Thyroid gland (tissue), 4 donors: ENCODE measurements at regions not wholly inside any gene's neighbourhood (a gene's known extent, or its start where the extent isn't known, plus 50 kb on each side); places are given as distances from the start of the nearest gene placed in this dataset.

ENCODE experiments used
- CTCF ChIP-seq, 6 experiments: fragments of 200-600 bp in 3 of 6; fragments of 450-650 bp in 3 of 6; sonication (generic) in 3 of 6; IDR thresholded peaks; one replicate each; pipeline ENCODE4 v1.5.1; 2016 to 2019; ENCODE audit warnings: antibody characterized with exemption in 6 of 6, mild to moderate bottlenecking in 2 of 6, inconsistent platforms in 1 of 6, moderate library complexity in 1 of 6
- POLR2A ChIP-seq, 2 donors: fragments of 450-650 bp; IDR thresholded peaks; one replicate each; pipeline ENCODE4 v1.6.1; 2017; ENCODE audit warnings: antibody characterized with exemption in 2 of 2, mild to moderate bottlenecking in 2 of 2, moderate library complexity in 1 of 2

GRCh38 chr20:17061715-17062114, 165.1 kb upstream of the PCSK2 start:
- TF ChIP-seq CTCF (IDR thresholded peaks at IDR 0.05) = no peak
- TF ChIP-seq POLR2A (IDR thresholded peaks at IDR 0.05) = no peak
